Caki2 (cell line): ENCODE measurements at regions not wholly inside any gene's neighbourhood (a gene's known extent, or its start where the extent isn't known, plus 50 kb on each side); places are given as distances from the start of the nearest gene placed in this dataset.

Experiments used
- DNase-seq: peaks from one replicate; pipeline ENCODE4 v3.0.0-alpha.2; 2015; ENCODE audit warnings: low read depth
- in situ Hi-C: cut with HindIII; loops from 2 replicates; pipeline ENCODE4 v1.10.0; 2016; ENCODE audit warnings: low sequenced_read_pairs, low pct_unique_long_range_greater_than_20kb, mixed read lengths

DNA sequence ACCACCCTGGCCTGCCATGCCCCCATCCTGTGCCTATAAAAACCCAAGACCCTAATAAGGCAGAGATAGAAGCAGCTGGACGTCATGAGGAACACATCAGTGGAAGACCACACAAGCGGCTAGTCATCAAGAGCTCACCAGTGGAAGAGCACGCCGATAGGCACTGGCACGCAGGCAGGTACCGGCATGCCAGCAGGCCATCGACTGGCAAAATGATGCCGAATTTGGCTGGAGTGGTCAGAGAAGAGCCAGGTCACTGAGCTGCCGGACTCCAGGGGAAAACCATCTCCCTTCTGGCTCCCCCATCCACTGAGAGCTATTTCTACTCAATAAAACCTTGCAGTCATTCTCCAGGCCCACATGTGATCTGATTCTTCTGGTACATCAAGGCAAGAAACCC is 227.6 kb upstream of the EXOC2 start:
- DNase-seq, result no peak
- in situ Hi-C loops, result no loop called here

DNA sequence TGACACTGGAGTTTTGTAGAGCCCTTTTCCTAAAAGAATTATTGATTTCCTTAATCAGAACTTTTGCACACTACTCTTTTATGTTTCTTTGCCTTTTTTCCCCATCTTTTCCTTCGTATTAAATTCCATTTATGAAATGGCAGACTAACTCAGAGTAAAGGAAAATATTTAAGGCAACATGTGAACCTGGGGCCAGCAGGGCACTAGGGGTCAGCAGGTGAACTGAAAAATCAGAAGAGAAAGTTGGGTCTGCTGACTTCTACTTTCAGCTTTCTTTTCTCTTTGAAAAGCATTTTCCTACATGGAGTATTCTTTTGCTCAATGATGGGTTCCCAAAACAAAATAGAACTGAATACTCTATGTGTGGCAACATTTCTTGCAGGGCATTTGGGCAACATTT is 226.6 kb upstream of the EXOC2 start:
- in situ Hi-C loops, result no loop called here

DNA sequence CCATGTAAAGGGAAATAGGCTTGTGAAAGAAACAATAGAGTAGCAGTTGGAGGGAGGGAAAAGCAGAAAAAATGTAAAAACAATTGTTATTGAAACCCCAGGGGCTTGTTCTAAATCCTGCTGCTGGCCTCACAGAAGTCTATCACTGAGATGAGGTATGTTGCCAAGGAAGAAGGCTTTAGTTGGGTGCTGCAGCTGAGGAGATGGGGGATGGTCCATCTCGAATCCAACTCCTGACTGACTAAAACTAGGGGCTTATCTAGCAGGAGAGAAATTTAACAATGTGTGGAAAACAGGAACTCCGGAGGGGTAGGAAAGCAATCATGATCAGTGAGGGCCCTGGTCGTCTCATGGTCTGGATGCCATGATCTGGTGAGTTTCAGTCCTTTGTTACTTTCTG is 225.0 kb upstream of the EXOC2 start:
- no peak for DNase-seq
- in situ Hi-C loops, result no loop called here

More for the DNA sequence above, 226.6 kb upstream of the EXOC2 start:
- no peak for DNase-seq

DNA sequence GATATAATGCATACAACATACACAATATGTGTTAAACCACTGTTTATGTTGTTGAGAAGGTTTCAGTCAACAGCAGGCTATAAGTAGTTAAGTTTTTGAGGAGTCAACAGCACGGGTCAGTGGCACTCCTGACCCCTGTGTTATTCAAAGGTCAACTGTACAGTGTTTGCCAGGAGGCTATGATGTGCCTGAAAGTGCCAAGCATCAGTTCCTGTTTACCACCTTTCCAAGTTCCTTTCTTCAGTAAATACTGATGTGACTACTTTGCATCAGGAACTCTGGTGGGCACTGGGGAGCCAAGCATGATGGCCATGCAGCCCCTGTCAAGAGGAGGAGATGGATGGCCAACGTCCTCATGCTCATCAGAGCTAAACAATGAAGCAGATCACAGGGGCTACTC is 224.4 kb upstream of the EXOC2 start:
- DNase-seq, result no peak
- in situ Hi-C loops, result no loop called here

DNA sequence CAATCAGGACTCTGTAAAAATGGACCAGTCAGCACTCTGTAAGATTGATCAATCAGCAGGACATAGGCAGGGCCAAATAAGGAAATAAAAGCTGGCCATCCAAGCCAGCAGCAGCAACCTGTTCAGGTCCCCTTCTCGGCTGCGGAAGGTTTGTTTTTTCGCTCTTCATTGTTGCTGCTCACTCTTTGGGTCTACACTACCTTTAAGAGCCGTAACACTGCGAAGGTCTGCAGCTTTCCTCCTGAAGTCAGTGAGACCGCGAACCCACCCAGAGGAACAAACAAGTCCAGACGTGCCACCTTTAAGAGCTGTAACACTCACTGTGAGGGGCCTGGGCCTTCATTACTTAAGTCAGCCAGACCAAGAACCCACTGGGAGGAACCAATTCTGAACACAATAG is 223.2 kb upstream of the EXOC2 start:
- in situ Hi-C loops, result no loop called here
- DNase-seq, result no peak

DNA sequence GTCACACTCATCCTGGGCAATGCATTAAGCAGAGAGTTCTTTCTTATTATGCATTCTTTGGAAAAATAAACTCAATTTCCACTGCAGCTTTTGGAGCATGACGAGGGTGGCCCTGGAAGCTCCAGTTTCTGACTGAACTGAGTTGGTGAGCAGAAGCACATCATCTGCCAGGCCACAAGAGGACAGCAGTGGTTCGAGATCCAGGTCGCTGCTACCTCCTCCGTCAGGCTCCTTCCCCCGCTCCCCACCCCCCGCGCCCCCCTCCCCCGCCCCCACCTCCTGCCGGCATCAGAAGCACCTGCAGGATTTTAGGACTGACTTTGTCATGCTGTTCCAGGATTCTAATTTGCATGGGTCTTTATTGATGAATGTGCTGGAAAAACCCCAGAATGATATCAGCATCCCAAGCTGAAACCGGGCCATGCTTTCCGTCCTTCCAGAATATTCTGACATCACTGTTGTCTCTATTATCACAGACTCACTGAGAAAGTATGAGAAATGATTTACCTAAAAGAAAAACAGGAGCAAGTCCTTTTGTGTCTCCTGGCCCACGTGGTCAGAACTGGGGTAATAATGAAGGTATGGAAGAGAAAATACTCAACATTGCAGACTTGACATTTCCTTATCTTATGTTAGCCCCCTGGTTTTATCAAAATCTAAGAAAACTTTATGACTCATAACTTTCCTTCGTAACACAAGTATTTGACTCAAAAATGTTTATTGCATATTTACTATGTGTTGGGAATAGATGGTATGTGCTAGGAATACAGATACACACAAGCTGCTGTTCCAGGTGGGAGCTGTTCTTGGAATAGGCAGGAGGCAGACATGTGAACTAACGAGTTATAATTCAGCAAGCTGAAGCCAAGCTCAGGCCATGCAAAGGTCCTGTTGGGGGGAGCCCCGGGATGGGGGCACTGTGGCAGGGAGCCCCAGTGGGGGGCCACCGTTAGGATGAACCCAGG is 220.2 kb upstream of the EXOC2 start:
- peak; percentile 70 for DNase-seq
- in situ Hi-C loops, result no loop called here

DNA sequence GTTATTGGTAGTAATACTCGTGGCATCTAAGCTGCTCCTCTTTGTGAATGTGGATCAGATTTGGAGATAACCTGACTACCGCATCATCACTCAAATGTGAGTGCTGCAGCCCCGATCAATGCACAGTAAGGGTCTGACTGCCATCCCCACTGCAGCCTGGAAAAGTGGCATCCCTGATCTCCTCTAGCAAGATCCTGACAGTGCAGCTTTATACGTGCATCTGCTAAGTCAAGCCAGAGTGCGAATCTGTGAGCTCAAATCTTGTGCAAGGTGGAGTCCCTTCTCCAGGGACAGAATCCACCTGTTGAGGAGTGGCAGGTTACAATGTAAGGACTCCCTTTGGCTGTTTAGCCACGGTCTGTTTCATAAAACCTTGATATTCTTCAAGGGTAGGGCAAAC is 215.0 kb upstream of the EXOC2 start:
- in situ Hi-C loops, result no loop called here
- no peak for DNase-seq

DNA sequence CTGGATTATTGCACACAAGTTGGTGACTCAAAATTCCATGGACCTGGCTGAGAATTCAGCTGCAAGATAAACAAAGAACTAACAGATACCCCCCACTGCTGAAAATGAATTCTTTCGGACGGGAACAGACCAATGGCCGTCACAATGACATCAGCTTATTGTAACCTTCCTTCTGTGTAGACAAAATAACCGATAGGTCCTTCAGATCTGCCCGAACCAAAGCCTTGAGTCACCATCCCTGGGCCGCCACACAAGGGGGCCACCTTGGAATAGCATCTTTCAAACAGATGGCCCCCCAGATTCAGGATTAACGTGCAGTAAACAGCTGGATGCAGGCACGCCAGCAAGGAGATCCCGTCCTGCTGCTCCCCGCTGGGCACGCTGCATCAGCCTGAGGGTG is 214.0 kb upstream of the EXOC2 start:
- in situ Hi-C loops, result no loop called here
- no peak for DNase-seq

DNA sequence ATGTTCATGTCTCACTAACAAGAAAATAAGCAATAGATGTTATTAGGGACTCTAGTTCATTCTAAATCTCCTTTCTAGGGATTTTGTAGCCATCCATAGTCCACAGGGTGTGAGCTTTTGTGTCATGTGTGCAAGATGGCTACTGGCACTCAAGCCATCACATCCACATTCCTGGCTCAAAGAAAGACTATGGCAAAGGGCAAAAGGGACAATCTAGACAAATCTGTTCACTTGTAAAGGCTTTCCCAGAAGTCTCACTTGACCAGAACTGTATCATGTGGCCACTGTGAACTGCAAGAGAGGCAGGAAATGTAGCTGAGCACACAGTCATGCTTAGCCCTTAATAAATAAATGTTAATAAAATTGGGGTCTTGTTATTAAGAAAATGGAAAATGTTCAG is 212.6 kb upstream of the EXOC2 start:
- no peak for DNase-seq
- in situ Hi-C loops, result no loop called here

DNA sequence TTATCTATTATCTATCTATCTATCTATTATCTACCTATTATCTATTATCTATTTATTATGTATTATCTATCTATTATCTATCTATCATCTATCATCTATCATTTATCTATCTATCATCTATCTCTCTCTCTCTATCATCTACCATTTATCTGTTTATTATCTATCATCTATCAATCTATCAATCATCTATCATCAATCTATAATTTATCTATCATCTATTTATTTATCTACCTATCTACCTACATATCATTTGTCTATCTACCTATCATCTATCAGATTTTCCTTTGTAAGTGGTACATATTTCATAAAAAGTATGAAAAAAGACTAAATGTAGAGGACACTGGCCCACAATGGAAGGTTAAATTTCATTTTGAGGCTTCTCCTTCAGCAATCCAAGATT is 212.1 kb upstream of the EXOC2 start:
- in situ Hi-C loops, result no loop called here
- no peak for DNase-seq

DNA sequence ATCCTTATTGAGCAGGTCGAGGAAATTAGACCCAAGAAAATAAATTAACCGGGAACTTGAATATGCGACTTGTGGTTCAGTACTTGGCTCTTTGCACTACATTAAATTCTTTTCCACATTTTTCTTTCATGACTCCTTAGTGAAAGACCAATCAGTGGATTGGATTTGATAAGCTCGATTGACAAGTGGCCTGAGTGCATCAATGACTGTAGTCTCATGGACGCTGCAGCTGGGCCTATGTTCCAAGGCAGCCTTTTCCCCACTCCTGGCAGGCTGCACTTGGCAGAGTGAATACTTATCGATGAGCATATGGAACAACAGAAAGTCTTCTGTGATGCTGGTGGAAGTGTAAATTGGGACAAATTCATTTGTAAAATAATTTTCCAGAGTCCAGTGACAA is 210.8 kb upstream of the EXOC2 start:
- peak; percentile 15 for DNase-seq
- in situ Hi-C loops, result no loop called here

DNA sequence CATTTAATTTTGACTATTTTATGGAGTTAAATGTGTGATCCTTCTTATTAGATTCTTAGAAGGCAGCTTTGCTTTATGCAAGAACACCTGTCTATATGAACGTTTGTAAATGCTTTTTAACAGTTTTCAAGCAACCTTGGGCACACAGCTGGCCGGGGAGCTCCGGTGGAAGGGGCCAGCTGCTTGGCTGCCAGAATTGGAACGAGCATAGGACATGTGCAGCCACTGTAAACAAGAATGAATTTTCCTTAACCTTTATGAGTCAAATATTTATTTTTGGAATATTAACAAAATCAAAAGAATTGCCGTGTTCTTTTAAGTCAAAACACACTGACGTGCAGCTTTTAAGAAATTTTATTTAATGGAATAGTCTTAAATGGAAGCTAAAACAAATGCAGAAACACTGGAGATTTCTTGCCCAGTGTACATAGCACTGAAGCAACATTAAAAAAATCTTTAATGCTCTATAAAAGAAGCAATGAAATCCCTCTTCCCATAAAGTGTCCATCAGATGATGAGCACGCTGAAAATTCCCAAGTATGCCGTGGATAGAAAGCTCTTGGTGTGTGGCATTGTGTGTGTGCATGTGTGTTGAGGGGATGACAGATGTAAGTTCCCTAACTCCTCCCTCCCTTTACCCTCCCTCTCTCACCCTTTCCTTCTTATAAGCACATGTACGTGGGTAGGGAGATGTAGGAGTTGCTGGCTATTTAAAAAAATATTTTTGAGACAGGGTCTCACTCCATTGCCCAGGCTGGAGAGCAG is 208.9 kb upstream of the EXOC2 start:
- no peak for DNase-seq
- in situ Hi-C loops, result no loop called here

DNA sequence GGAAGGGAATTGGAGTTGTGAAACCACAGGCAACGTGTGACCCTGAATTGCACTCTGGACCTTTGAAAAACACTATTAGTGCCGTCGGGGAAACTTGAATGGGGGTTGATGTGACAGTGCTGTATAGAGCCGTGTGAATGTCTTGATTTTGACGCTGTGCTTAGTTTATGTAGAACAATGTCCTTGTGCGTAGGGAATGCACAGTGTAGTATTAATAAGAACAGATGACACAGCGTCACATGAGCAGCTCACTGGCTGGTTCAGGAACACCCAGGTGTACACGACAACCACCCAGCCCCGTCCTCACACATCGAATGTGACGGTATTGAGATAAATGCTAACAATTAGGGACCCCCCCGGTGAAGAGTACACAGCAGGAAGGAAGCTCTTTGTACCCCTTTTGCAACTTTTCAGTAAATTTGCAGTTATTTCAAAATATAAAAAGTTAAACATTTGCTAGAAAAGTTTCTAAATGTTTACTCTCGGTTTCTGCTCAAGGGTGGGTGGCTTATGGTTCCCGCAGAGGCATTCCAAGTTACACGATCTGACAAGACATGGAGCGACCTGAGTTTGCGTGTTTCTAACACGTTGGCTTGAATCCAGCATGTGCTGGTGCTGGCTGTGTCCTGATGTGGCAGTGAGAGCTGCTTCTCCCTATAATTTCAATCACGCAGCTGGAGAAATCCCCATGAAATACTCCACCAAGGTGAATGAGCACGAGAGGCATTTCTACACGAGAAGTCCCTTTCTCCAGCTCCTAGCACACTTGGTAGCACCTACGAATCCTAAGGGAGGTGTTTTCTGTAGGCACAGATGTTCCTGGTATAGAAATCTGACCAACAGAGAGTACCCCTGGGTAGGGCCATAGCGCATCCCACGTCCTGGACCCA is 208.0 kb upstream of the EXOC2 start:
- in situ Hi-C loops, result no loop called here
- no peak for DNase-seq

DNA sequence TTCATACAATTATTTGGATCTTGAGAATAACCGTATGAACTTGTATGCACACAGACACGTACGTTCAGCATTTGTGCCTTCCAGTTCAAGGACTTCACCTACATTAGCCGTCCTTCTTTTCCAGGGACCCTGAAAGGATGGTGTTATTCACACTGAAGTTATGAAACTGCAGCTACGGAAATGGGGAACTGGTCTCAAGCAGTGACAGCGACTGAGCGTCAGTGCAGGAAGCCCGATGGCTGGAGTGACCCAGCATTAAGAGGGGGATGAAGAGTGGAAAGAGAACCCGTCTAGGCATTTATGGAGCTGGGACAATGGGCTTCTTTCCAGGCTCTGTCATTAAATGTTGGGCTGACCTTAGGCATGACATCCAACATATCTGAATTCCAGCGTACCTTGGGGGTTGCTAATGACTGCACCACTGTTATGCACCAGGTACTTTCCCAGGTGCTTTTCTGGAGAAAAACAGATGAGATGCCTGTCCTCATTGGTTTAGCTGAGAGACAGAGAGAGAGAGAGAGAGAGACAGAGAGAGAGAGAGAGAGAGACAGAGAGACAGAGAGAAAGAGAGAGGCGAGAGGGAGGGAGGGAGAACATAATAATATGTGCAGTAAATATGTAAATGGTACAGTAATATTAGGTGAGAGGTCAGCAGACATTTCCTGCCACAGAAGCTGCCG is 204.7 kb upstream of the EXOC2 start:
- in situ Hi-C loops, result no loop called here
- DNase-seq, result no peak

DNA sequence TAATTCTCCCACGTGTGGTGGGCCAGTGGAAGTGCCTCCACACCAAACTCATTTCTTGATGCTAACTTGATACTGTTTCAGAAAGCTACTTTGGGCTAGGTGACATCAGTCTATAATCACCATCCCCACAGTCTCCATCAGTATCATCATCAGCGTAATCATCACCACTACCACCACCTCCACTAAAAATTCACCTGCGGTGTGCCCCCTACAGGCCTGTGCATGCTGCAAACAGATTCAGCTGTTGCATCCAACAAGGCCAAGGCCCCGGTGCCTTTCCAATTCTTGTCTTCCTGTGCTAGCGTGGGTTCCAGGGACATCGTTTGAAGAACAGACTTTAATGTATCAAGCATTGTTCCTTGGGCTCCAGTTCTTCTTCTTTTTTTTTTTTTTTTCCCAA is 201.3 kb upstream of the EXOC2 start:
- in situ Hi-C loops, result no loop called here
- DNase-seq, result no peak

DNA sequence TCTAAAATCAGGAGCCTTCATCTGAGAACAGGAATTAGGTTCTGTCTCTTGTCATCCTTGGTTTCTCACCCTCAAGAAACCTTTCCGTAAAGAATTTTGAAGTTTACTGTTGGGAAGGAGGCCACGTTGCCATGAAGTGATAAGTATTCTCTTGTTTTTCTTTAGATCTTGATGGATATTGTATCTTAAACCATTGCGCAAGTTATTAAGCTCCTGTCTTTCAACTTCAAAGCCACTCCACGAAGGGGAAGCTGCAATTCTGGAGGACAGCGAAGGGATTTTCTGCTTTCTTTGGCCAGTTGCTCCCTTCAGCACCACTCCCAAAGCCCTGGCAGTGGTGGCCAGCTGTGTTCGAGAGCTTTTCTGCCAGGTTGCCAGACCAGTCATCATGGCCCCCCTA is 198.1 kb upstream of the EXOC2 start:
- in situ Hi-C loops, result no loop called here
- DNase-seq, result no peak

DNA sequence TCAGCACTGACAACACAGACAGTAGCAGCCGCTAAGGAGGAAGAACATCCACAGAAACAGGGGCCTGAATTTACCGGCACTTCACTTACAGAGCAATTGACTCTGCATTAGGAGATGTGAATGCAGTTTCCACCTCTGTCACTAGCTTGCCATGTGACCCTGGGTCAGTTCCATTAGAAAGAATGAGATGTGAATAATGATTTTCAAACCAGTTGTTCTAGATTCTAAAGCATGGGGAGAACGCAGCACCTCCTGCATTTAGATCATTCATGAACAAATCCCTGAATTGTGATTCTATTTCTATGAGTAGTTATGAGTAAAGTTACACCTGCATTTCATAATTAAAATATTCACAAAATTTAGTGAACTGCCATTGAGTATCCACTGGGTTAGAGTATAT is 197.3 kb upstream of the EXOC2 start:
- in situ Hi-C loops, result no loop called here
- DNase-seq, result no peak

DNA sequence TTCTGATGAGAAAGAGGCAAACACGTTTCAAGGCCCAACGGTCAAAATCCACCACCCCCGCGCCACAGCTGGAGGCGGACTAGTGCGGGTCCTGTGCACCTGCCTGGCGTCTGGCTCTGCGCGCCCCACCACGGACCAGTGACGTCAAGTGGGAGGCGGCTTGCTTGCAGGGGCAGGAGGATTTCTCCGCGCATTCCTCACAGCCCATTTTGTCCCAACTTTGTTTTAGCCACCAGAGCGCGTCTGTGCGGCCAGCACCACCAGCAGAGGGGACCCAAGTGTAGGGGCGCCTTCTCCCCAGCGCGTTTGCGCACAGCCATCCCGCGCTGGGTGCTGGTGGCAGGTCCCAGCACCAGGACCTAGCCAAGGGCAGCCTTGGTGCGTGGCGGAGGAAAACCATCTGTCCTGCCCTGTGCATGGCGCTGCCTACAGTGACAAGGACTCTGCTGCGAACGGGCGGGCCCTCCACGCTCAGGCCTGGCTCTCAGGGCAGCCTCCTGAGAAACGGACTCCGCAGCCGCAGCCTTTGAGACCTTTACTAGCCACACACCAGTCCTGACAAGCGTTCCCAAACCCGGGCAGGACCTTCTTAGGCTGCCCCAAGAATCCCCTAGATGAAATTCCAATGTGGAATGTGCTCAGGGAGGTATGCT is 194.8 kb upstream of the EXOC2 start:
- in situ Hi-C loops, result no loop called here

More for the DNA sequence above, 194.8 kb upstream of the EXOC2 start:
- no peak for DNase-seq
